Large intestine (tissue), 3 donors: ENCODE measurements at regions not wholly inside any gene's neighbourhood (a gene's known extent, or its start where the extent isn't known, plus 50 kb on each side); places are given as distances from the start of the nearest gene placed in this dataset.

Experiments used
- DNase-seq, 2 donors: peaks; one replicate each; pipeline versions ENCODE4 v3.0.0 to v3.0.0-alpha.2; 2013
- H3K27ac ChIP-seq: one replicate; pipeline ENCODE4 v1.5.1; 2013; ENCODE audit warnings: low read length
- H3K27me3 ChIP-seq: 2 replicates; pipeline ENCODE4 v1.6.1; 2013; ENCODE audit warnings: low read length; ENCODE audit not compliant: control insufficient read depth, insufficient read depth
- H3K36me3 ChIP-seq: 2 replicates; pipeline ENCODE4 v1.6.1; 2013; ENCODE audit warnings: low read length; ENCODE audit not compliant: control insufficient read depth, insufficient read depth
- H3K4me1 ChIP-seq: one replicate; pipeline ENCODE4 v1.6.1; 2013; ENCODE audit warnings: low read length; ENCODE audit not compliant: control insufficient read depth, insufficient read depth
- H3K4me3 ChIP-seq: one replicate; pipeline ENCODE4 v1.5.1; 2013; ENCODE audit warnings: low read length
- H3K9me3 ChIP-seq: one replicate; pipeline ENCODE4 v1.6.1; 2013; ENCODE audit warnings: mild to moderate bottlenecking, low read depth, low read length, moderate library complexity; ENCODE audit not compliant: control insufficient read depth
- WGBS: methylation state at CpG from one replicate; pipeline ENCODE4 v1.1.5; 2013; ENCODE audit warnings: low lambda C conversion rate; ENCODE audit not compliant: insufficient coverage; 5-methylcytosine and 5-hydroxymethylcytosine counted together

GRCh38 chr9:35540315-35540714, 50.4 kb downstream of the RUSC2 start:
- H3K27ac ChIP-seq: no peak overlapping the region
- H3K27me3 ChIP-seq: no peaks in the 10 kb centered on the region
- no peaks in the 10 kb centered on the region for H3K9me3 ChIP-seq
- no peak overlapping the region for H3K4me3 ChIP-seq
- DNase-seq: no peak
- WGBS: 100% methylated on average over 1 of the region's 2 CpGs
- H3K4me1 ChIP-seq: no peaks in the 10 kb centered on the region
- no peaks in the 10 kb centered on the region for H3K36me3 ChIP-seq

GRCh38 chr9:35546853-35547252, 56.9 kb downstream of the RUSC2 start:
- Histone ChIP-seq H3K36me3 (peaks cover 24% of the 10 kb centered on the region), H3K4me3 (no peak overlapping the region), H3K27me3 (no peaks in the 10 kb centered on the region), H3K9me3 (no peaks in the 10 kb centered on the region), H3K27ac (no peak overlapping the region), H3K4me1 (no peaks in the 10 kb centered on the region)
- no peak for DNase-seq
- no CpG with 5 or more reads among the region's 6 CpGs for WGBS

GRCh38 chr9:35547889-35548418, 57.1 kb upstream of the TESK1 start:
- WGBS: no CpG with 5 or more reads among the region's 16 CpGs
- no peak overlapping the region for H3K27ac ChIP-seq
- no peak for DNase-seq
- H3K27me3 ChIP-seq: no peaks in the 10 kb centered on the region
- H3K4me3 ChIP-seq: no peak overlapping the region
- peaks cover 24% of the 10 kb centered on the region for H3K36me3 ChIP-seq
- no peaks in the 10 kb centered on the region for H3K9me3 ChIP-seq
- H3K4me1 ChIP-seq: no peaks in the 10 kb centered on the region

- WGBS: no CpG with 5 or more reads among the region's 1 CpG
Observed at GRCh38 chr9:35548571-35548970, 56.5 kb upstream of the TESK1 start.

GRCh38 chr9:35549441-35549840, 55.6 kb upstream of the TESK1 start:
- H3K4me1 ChIP-seq: no peaks in the 10 kb centered on the region

More at GRCh38 chr9:35548571-35548970, 56.5 kb upstream of the TESK1 start:
- Histone ChIP-seq H3K27me3 (no peaks in the 10 kb centered on the region), H3K4me3 (no peak overlapping the region), H3K36me3 (peaks cover 24% of the 10 kb centered on the region), H3K27ac (no peak overlapping the region), H3K4me1 (no peaks in the 10 kb centered on the region), H3K9me3 (no peaks in the 10 kb centered on the region)
- DNase-seq: no peak

GRCh38 chr9:35552376-35552775, 52.7 kb upstream of the TESK1 start:
- H3K27me3 ChIP-seq: no peaks in the 10 kb centered on the region
- no peaks in the 10 kb centered on the region for H3K9me3 ChIP-seq
- WGBS: 100% methylated on average over 1 of the region's 4 CpGs
- H3K4me1 ChIP-seq: peaks cover 13% of the 10 kb centered on the region
- H3K36me3 ChIP-seq: peaks cover 31% of the 10 kb centered on the region
- no peak overlapping the region for H3K27ac ChIP-seq
- H3K4me3 ChIP-seq: no peak overlapping the region
- DNase-seq: no peak

More at GRCh38 chr9:35549441-35549840, 55.6 kb upstream of the TESK1 start:
- WGBS: 100% methylated on average over 1 of the region's 4 CpGs
- no peaks in the 10 kb centered on the region for H3K27me3 ChIP-seq
- no peak overlapping the region for H3K27ac ChIP-seq
- H3K36me3 ChIP-seq: peaks cover 24% of the 10 kb centered on the region
- no peak overlapping the region for H3K4me3 ChIP-seq
- DNase-seq: no peak
- no peaks in the 10 kb centered on the region for H3K9me3 ChIP-seq

GRCh38 chr9:35552837-35553236, 52.2 kb upstream of the TESK1 start:
- no peak for DNase-seq
- no peak overlapping the region for H3K4me3 ChIP-seq
- H3K9me3 ChIP-seq: no peaks in the 10 kb centered on the region
- 100% methylated on average over 1 of the region's 3 CpGs for whole genome bisulfite sequencing
- H3K36me3 ChIP-seq: peaks cover 30% of the 10 kb centered on the region
- H3K4me1 ChIP-seq: peaks cover 13% of the 10 kb centered on the region
- no peak overlapping the region for H3K27ac ChIP-seq
- H3K27me3 ChIP-seq: no peaks in the 10 kb centered on the region

- Histone ChIP-seq H3K27me3 (no peaks in the 10 kb centered on the region), H3K27ac (no peak overlapping the region), H3K36me3 (peaks cover 33% of the 10 kb centered on the region), H3K4me3 (no peak overlapping the region), H3K9me3 (no peaks in the 10 kb centered on the region), H3K4me1 (peaks cover 13% of the 10 kb centered on the region)
- DNase-seq: peak; percentile 60 to 65
- no CpG with 5 or more reads among the region's 12 CpGs for WGBS
Observed at GRCh38 chr9:35553670-35554543, 51.2 kb upstream of the TESK1 start.

- no peak for DNase-seq
- peaks cover 41% of the 10 kb centered on the region for H3K36me3 ChIP-seq
- H3K27me3 ChIP-seq: no peaks in the 10 kb centered on the region
- no peak overlapping the region for H3K4me3 ChIP-seq
- no peak overlapping the region for H3K27ac ChIP-seq
- H3K4me1 ChIP-seq: peaks cover 13% of the 10 kb centered on the region
- no CpG with 5 or more reads among the region's 13 CpGs for WGBS
- no peaks in the 10 kb centered on the region for H3K9me3 ChIP-seq
Observed at GRCh38 chr9:35555246-35555701, 49.8 kb upstream of the TESK1 start.
